KMS-11 (cell line): ENCODE measurements at regions not wholly inside any gene's neighbourhood (a gene's known extent, or its start where the extent isn't known, plus 50 kb on each side); places are given as distances from the start of the nearest gene placed in this dataset.

ENCODE experiments used
- H2AFZ ChIP-seq: fragments of 200-600 bp; sonication (generic); 2 replicates; pipeline ENCODE4 v1.6.1; 2016; ENCODE audit warnings: antibody characterized with exemption, mixed run types, low read depth
- H3K27ac ChIP-seq: fragments of 200-600 bp; sonication (generic); 2 replicates; pipeline ENCODE4 v1.6.1; 2016; ENCODE audit warnings: mild to moderate bottlenecking, mixed run types
- H3K27me3 ChIP-seq: fragments of 200-600 bp; sonication (generic); 2 replicates; pipeline ENCODE4 v1.6.1; 2017; ENCODE audit warnings: mild to moderate bottlenecking, low read depth, mixed run types, moderate library complexity; ENCODE audit not compliant: insufficient read depth
- H3K36me3 ChIP-seq: fragments of 200-600 bp; sonication (generic); 2 replicates; pipeline ENCODE4 v1.6.1; 2017; ENCODE audit warnings: mild to moderate bottlenecking, mixed run types; ENCODE audit not compliant: insufficient read depth
- H3K4me1 ChIP-seq: fragments of 200-600 bp; sonication (generic); 2 replicates; pipeline ENCODE4 v1.6.1; 2016; ENCODE audit warnings: mild to moderate bottlenecking, low read depth, mixed run types; ENCODE audit not compliant: poor library complexity, severe bottlenecking
- H3K4me2 ChIP-seq: fragments of 200-600 bp; sonication (generic); 2 replicates; pipeline ENCODE4 v1.7.0; 2016; ENCODE audit warnings: mild to moderate bottlenecking, mixed run types
- H3K4me3 ChIP-seq: fragments of 200-600 bp; sonication (generic); IDR thresholded peaks from 2 replicates; pipeline ENCODE4 v1.6.1; 2017; ENCODE audit warnings: low read depth, low read length, mixed read lengths; ENCODE audit not compliant: insufficient read depth
- H3K79me2 ChIP-seq: fragments of 200-600 bp; sonication (generic); 2 replicates; pipeline ENCODE4 v1.6.1; 2016; ENCODE audit warnings: low read depth, mixed run types; ENCODE audit not compliant: insufficient read depth
- H3K9ac ChIP-seq: fragments of 200-600 bp; sonication (generic); 2 replicates; pipeline ENCODE4 v1.6.1; 2016; ENCODE audit warnings: mild to moderate bottlenecking, mixed run types
- H4K20me1 ChIP-seq: fragments of 200-600 bp; sonication (generic); 2 replicates; pipeline ENCODE4 v1.6.1; 2016; ENCODE audit warnings: mild to moderate bottlenecking, mixed run types; ENCODE audit not compliant: insufficient read depth
- CTCF ChIP-seq: fragments of 200-600 bp; sonication (generic); conservative IDR thresholded peaks from 2 replicates; pipeline ENCODE4 v1.6.1; 2017; ENCODE audit warnings: low read depth, mild to moderate bottlenecking, antibody characterized with exemption, low read length, moderate library complexity, mixed read lengths

- Histone ChIP-seq H3K27ac (no peak overlapping the region), H4K20me1 (no peaks in the 10 kb centered on the region), H3K4me3 (no peak overlapping the region), H3K4me1 (no peaks in the 10 kb centered on the region), H3K79me2 (no peaks in the 10 kb centered on the region), H3K4me2 (no peak overlapping the region), H3K27me3 (no peaks in the 10 kb centered on the region), H3K36me3 (no peaks in the 10 kb centered on the region), H2AFZ (no peak overlapping the region), H3K9ac (no peak overlapping the region)
- TF ChIP-seq CTCF = no peak
Observed at GRCh38 chr3:87333393-87333892, 57.1 kb upstream of the POU1F1 start.

- no peak overlapping the region for H2AFZ ChIP-seq
- no peak overlapping the region for H3K9ac ChIP-seq
- no peaks in the 10 kb centered on the region for H3K36me3 ChIP-seq
- H3K27ac ChIP-seq = no peak overlapping the region
- H3K4me1 ChIP-seq = no peaks in the 10 kb centered on the region
- TF ChIP-seq CTCF = no peak
- no peaks in the 10 kb centered on the region for H3K27me3 ChIP-seq
- no peaks in the 10 kb centered on the region for H3K79me2 ChIP-seq
- H4K20me1 ChIP-seq = no peaks in the 10 kb centered on the region
- no peak overlapping the region for H3K4me3 ChIP-seq
- H3K4me2 ChIP-seq = no peak overlapping the region
Observed at GRCh38 chr3:87332789-87333188, 56.4 kb upstream of the POU1F1 start.

GRCh38 chr3:87329065-87329464, 52.7 kb upstream of the POU1F1 start:
- Histone ChIP-seq H4K20me1 (no peaks in the 10 kb centered on the region), H3K4me2 (no peak overlapping the region), H3K4me3 (no peak overlapping the region), H3K79me2 (no peaks in the 10 kb centered on the region), H3K9ac (no peak overlapping the region), H3K36me3 (no peaks in the 10 kb centered on the region), H3K27ac (no peak overlapping the region), H3K27me3 (no peaks in the 10 kb centered on the region), H3K4me1 (no peaks in the 10 kb centered on the region), H2AFZ (no peak overlapping the region)
- no peak for TF ChIP-seq CTCF
